PC-9 (cell line): ENCODE measurements at regions not wholly inside any gene's neighbourhood (a gene's known extent, or its start where the extent isn't known, plus 50 kb on each side); places are given as distances from the start of the nearest gene placed in this dataset.

ENCODE experiments used
- BruUV-seq: library from RNA; stranded (reverse); fragments of 400-500 nt; replicated peaks from 2 replicates; lab custom pipeline; 2021; lab: Mats Ljungman, UMichigan
- CTCF ChIA-PET: fragments of 300-600 bp; sonication (Branson Sonifier 250); formaldehyde crosslinking; loops from one replicate; lab custom pipeline; 2022; ENCODE audit warnings: antibody characterized with exemption; lab: Charles Lee
- POLR2A ChIA-PET: fragments of 300-600 bp; sonication (Branson Sonifier 250); formaldehyde crosslinking; loops from one replicate; lab custom pipeline; 2022; ENCODE audit warnings: antibody characterized with exemption; ENCODE audit not compliant: unreplicated experiment; lab: Charles Lee
- DNase-seq, 2 experiments: peaks; one replicate each; pipeline versions ENCODE4 v3.0.0 to v3.0.0-alpha.2; 2015 to 2022; ENCODE audit warnings: mixed read lengths in 1 of 2
- H2AFZ ChIP-seq: fragments of 200-600 bp; sonication (generic); 2 replicates; pipeline ENCODE4 v1.8.1; 2017; ENCODE audit warnings: antibody characterized with exemption
- H3F3A ChIP-seq: fragments of 200-600 bp; sonication (generic); 2 replicates; pipeline ENCODE4 v1.8.1; 2017; ENCODE audit warnings: antibody characterized with exemption, mild to moderate bottlenecking, low read depth; ENCODE audit not compliant: insufficient read depth
- H3K27ac ChIP-seq: fragments of 200-600 bp; sonication (generic); 2 replicates; pipeline ENCODE4 v1.6.1; 2016; ENCODE audit warnings: mixed run types
- H3K27me3 ChIP-seq: fragments of 200-600 bp; sonication (generic); 2 replicates; pipeline ENCODE4 v1.6.1; 2016; ENCODE audit warnings: low read depth, mixed run types; ENCODE audit not compliant: insufficient read depth
- H3K36me3 ChIP-seq: fragments of 200-600 bp; sonication (generic); 2 replicates; pipeline ENCODE4 v1.6.1; 2016; ENCODE audit warnings: low read depth, mixed run types
- H3K4me1 ChIP-seq: fragments of 200-600 bp; sonication (generic); replicated peaks from 2 replicates; pipeline ENCODE4 v1.6.1; 2016; ENCODE audit warnings: mixed run types; ENCODE audit not compliant: insufficient read depth
- H3K4me2 ChIP-seq: fragments of 200-600 bp; sonication (generic); 2 replicates; pipeline ENCODE4 v1.6.1; 2017; ENCODE audit warnings: mixed run types
- H3K4me3 ChIP-seq: fragments of 200-600 bp; sonication (generic); 2 replicates; pipeline ENCODE4 v1.6.1; 2016; ENCODE audit warnings: mixed run types
- H3K79me2 ChIP-seq: fragments of 200-600 bp; sonication (generic); 2 replicates; pipeline ENCODE4 v1.6.1; 2017; ENCODE audit warnings: low read depth, mixed run types
- H3K9me2 ChIP-seq: fragments of 200-600 bp; sonication (generic); 2 replicates; pipeline ENCODE4 v1.8.1; 2017; ENCODE audit warnings: mild to moderate bottlenecking; ENCODE audit not compliant: insufficient read depth
- H3K9me3 ChIP-seq: fragments of 200-600 bp; sonication (generic); 2 replicates; pipeline ENCODE4 v1.8.1; 2016; ENCODE audit warnings: low read depth; ENCODE audit not compliant: insufficient read depth
- H4K20me1 ChIP-seq: fragments of 200-600 bp; sonication (generic); 2 replicates; pipeline ENCODE4 v1.8.1; 2017; ENCODE audit not compliant: insufficient read depth
- EZH2 ChIP-seq: fragments of 200-600 bp; sonication (generic); IDR thresholded peaks from 2 replicates; pipeline ENCODE4 v1.8.0; 2017; ENCODE audit warnings: antibody characterized with exemption, low read depth
- intact Hi-C: fragments of 100-400 bp; cut with micrococcal nuclease; formaldehyde crosslinking; loops from one replicate; pipeline ENCODE4 v1.10.0; 2022; ENCODE audit not compliant: unreplicated experiment
- TF ChIP-seq, protein P1 (sequence below): fragments of 200-600 bp; sonication (generic); conservative IDR thresholded peaks from 2 replicates; pipeline ENCODE4 v1.6.1; 2017; ENCODE audit warnings: mixed run types, antibody characterized with exemption, mild to moderate bottlenecking, moderate library complexity

DNA sequence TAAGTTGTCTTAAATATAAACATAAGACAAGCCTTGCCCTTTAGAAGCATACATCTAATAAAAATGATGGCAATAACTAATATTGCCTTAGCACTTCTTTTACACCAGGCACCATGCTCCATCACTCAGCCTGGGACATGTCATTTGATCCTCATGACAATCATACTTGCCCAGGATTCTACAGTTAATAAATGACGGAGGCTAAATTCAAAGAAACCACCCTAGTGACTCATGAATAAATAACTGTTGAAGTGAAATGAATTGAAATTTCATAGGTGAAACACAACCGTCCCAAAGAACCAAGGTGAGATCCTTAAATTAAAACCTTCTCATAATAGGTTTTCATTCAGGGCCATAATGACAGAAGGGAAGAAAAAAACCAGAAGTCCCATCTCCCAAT lies 89.5 kb downstream of the GRIN2B start:
- H3F3A ChIP-seq, result no peaks in the 10 kb centered on the region
- no peaks in the 10 kb centered on the region for H3K79me2 ChIP-seq
- H3K9me2 ChIP-seq, result no peaks in the 10 kb centered on the region
- no TSS peak for BruUV-seq
- CTCF ChIA-PET, result interaction anchor here (0.7 kb wide), 1 partner anchor 840 kb away, joined by 4 read pairs; no protein-coding TSS in a partner anchor
- H2AFZ ChIP-seq, result no peak overlapping the region
- POLR2A ChIA-PET, result no interaction called here
- intact Hi-C loops, result no loop called here
- no peak overlapping the region for H3K4me2 ChIP-seq
- no peaks in the 10 kb centered on the region for H3K4me1 ChIP-seq
- H3K4me3 ChIP-seq, result no peak overlapping the region
- no peaks in the 10 kb centered on the region; the same call in 1 of the 2 replicates for H4K20me1 ChIP-seq
- no peak for TF ChIP-seq EZH2
- TF ChIP-seq, protein P1, sequence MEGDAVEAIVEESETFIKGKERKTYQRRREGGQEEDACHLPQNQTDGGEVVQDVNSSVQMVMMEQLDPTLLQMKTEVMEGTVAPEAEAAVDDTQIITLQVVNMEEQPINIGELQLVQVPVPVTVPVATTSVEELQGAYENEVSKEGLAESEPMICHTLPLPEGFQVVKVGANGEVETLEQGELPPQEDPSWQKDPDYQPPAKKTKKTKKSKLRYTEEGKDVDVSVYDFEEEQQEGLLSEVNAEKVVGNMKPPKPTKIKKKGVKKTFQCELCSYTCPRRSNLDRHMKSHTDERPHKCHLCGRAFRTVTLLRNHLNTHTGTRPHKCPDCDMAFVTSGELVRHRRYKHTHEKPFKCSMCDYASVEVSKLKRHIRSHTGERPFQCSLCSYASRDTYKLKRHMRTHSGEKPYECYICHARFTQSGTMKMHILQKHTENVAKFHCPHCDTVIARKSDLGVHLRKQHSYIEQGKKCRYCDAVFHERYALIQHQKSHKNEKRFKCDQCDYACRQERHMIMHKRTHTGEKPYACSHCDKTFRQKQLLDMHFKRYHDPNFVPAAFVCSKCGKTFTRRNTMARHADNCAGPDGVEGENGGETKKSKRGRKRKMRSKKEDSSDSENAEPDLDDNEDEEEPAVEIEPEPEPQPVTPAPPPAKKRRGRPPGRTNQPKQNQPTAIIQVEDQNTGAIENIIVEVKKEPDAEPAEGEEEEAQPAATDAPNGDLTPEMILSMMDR, result no peak
- DNase-seq, result no peak
- H3K36me3 ChIP-seq, result no peaks in the 10 kb centered on the region
- H3K27ac ChIP-seq, result no peak overlapping the region
- no peaks in the 10 kb centered on the region for H3K27me3 ChIP-seq
- no peaks in the 10 kb centered on the region for H3K9me3 ChIP-seq

DNA sequence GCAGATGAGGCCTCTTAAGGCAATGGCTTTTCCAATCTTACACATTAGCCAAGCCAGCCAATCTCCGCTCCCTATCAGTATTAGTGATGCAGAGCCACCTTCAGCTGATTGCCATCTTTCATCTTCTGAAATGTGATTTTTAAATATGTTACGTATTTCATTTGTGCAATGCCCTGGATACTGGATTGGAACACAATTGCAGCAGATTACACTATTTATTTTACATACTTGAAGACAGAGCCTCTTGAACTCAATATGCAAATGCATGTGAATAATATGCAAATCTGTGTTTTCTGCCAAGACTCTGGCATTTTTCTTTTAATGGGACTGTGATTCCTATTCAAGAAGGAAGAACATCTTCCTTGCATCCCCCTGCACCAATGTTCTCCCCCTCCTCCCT lies 90.5 kb downstream of the GRIN2B start:
- Histone ChIP-seq H3K79me2 (no peaks in the 10 kb centered on the region), H3K36me3 (no peaks in the 10 kb centered on the region), H2AFZ (no peak overlapping the region), H3F3A (no peaks in the 10 kb centered on the region), H3K4me1 (no peaks in the 10 kb centered on the region), H3K4me2 (no peak overlapping the region), H3K27ac (no peak overlapping the region), H3K9me3 (no peaks in the 10 kb centered on the region), H3K4me3 (no peak overlapping the region), H3K27me3 (no peaks in the 10 kb centered on the region), H4K20me1 (no peaks in the 10 kb centered on the region; the same call in 1 of the 2 replicates), H3K9me2 (no peaks in the 10 kb centered on the region)
- TF ChIP-seq, protein P1, result no peak
- TF ChIP-seq EZH2, result no peak
- BruUV-seq, result no TSS peak
- CTCF ChIA-PET, result no interaction called here
- POLR2A ChIA-PET, result no interaction called here
- DNase-seq, result no peak
- intact Hi-C loops, result no loop called here

DNA sequence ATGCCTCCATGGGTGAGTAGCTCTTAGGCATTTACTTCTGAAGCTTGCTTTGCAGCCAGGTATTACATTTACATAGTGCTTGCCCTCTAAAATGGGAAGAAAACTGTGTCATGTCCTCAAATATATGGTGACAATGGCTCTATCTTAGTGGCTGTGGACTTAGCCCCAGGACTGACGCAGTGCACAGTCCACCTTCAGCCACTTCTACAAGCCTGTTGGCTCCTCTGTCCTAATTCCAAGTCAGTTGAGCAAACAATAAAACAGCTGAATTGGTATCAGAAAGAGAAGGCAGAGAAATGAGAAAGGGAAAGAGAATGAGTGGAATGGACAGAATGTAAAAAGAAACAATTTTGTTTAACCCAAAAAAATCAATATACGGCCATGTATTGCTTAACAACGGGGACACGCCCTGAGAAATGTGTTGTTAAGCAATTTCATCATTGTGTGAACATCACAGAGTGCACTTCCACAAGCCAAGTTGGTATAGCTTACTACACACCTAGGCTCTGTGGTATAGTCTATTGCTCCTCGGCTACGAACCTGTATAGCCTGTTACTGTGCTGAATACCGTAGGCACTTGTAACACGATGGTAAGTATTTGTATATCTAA lies 93.5 kb downstream of the GRIN2B start:
- BruUV-seq, result no TSS peak
- no peaks in the 10 kb centered on the region for H3K79me2 ChIP-seq
- CTCF ChIA-PET, result no interaction called here
- no peaks in the 10 kb centered on the region for H3K9me3 ChIP-seq
- H3K4me2 ChIP-seq, result no peak overlapping the region
- no peaks in the 10 kb centered on the region; the same call in 1 of the 2 replicates for H3K27me3 ChIP-seq
- no peak overlapping the region for H3K27ac ChIP-seq
- no peaks in the 10 kb centered on the region for H3K4me1 ChIP-seq
- no peaks in the 10 kb centered on the region for H3K36me3 ChIP-seq
- no peak overlapping the region for H2AFZ ChIP-seq
- no peaks in the 10 kb centered on the region for H4K20me1 ChIP-seq
- H3K4me3 ChIP-seq, result no peak overlapping the region
- POLR2A ChIA-PET, result no interaction called here
- H3K9me2 ChIP-seq, result no peaks in the 10 kb centered on the region
- intact Hi-C loops, result no loop called here
- no peak for DNase-seq
- no peaks in the 10 kb centered on the region for H3F3A ChIP-seq
- TF ChIP-seq, protein P1, result no peak
- no peak for TF ChIP-seq EZH2
